ENCODE measurements at regions not wholly inside any gene's neighbourhood (a gene's known extent, or its start where the extent isn't known, plus 50 kb on each side); places are given as distances from the start of the nearest gene placed in this dataset.

DNA sequence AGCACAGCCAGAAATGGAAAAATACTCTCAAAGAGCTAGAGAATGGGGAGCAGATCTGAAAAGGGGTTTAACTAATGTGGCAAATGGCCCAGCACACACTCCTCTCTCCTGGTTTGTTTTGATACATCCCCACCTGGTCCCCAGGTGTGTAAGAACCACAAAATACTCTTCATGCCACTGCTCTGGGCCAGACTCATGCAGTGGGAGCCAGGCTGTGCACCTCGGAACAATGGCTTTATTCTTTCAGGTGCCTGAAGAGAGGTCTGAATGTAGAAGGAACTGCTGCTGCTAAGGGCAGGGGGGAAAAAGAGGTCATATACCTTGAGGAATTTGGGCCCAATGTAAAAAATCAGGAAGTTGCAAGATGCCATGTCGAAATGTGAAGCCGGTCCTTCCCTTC lies 123.9 kb upstream of the ADAMTSL1 start:
- no peak for DNase-seq (ENCODE audit: low read depth)
- in situ Hi-C loops (cut with HindIII; ENCODE audit: low sequenced_read_pairs): no loop called here
- H3K4me3 ChIP-seq (ENCODE audit: low read depth, low read length): no peak overlapping the region
- TF ChIP-seq, protein P1, sequence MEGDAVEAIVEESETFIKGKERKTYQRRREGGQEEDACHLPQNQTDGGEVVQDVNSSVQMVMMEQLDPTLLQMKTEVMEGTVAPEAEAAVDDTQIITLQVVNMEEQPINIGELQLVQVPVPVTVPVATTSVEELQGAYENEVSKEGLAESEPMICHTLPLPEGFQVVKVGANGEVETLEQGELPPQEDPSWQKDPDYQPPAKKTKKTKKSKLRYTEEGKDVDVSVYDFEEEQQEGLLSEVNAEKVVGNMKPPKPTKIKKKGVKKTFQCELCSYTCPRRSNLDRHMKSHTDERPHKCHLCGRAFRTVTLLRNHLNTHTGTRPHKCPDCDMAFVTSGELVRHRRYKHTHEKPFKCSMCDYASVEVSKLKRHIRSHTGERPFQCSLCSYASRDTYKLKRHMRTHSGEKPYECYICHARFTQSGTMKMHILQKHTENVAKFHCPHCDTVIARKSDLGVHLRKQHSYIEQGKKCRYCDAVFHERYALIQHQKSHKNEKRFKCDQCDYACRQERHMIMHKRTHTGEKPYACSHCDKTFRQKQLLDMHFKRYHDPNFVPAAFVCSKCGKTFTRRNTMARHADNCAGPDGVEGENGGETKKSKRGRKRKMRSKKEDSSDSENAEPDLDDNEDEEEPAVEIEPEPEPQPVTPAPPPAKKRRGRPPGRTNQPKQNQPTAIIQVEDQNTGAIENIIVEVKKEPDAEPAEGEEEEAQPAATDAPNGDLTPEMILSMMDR (IDR thresholded peaks at IDR 0.05; ENCODE audit: low read depth, low read length, missing control alignments): no peak

DNA sequence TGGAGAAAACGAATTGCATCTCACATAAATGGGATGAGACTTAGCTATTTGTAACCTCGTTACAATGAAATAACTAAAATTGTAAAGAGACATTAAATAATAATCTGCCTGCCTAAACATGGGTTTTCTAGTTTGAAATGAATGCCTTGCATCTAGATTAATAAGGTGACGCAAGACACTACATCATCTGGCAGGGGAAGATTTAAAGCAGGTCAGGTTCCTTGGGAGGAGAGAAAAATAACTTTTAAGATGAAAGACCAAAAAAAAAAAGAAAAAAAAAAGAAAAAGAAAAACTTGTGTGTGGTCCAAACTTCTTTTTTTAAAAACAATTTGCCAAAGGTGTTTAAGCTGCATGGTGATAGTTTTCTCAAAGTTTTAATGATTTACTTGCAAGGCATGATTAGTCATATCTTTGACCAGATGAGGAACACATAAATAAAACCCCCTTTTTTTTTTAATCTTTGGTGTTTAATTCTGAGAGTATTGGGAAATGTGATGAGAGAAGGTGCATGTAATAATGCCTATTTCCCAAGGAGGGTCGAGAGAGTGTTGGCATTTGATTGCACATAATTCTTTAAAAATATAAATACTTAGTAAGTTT lies 122.9 kb upstream of the ADAMTSL1 start:
- DNase-seq (ENCODE audit: low read depth): no peak
- H3K4me3 ChIP-seq (ENCODE audit: low read depth, low read length): no peak overlapping the region
- in situ Hi-C loops (cut with HindIII; ENCODE audit: low sequenced_read_pairs): no loop called here
- TF ChIP-seq, protein P1 (IDR thresholded peaks at IDR 0.05; ENCODE audit: low read depth, low read length, missing control alignments): no peak

DNA sequence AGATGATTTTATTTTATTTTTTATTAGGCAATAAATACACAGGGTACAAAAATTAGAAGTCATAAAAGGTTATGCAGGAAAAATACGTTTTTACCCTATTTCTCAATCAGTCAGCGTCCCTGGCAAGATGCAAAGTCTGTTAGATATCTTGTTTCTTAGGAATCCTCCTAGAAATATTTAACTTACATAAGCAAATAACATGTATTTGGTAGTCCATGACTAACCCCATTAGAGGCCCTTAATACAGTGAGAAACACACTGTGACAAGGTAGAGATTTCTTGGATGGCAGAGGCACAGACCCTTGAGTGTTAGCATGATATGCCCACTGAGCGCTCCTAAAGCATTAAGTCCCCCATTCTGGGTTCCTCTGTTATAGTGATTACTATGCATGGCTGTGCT lies 121.2 kb upstream of the ADAMTSL1 start:
- no peak overlapping the region for H3K4me3 ChIP-seq (ENCODE audit: low read depth, low read length)
- TF ChIP-seq, protein P1 (IDR thresholded peaks at IDR 0.05; ENCODE audit: low read depth, low read length, missing control alignments): no peak
- in situ Hi-C loops (cut with HindIII; ENCODE audit: low sequenced_read_pairs): no loop called here
- no peak for DNase-seq (ENCODE audit: low read depth)

DNA sequence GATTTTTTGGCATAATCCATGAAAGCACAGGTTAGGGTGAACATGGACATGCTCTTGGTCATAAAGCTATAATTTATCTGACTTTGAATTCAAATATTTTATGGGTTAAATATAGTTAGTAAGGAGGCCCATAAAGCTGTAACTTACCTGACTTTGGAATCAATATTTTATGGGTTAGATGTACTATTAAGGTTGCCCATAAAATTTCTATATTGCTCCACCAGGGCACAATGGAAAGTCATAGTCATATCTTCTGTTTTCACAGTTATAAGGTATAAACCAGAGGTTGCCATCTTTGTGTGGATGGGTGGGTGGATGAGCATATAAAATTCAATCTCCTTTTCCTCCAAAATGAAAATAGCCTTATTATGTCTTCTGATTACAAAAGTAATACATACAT lies 120.5 kb upstream of the ADAMTSL1 start:
- TF ChIP-seq, protein P1 (IDR thresholded peaks at IDR 0.05; ENCODE audit: low read depth, low read length, missing control alignments): no peak
- in situ Hi-C loops (cut with HindIII; ENCODE audit: low sequenced_read_pairs): no loop called here
- H3K4me3 ChIP-seq (ENCODE audit: low read depth, low read length): no peak overlapping the region
- DNase-seq (ENCODE audit: low read depth): no peak

DNA sequence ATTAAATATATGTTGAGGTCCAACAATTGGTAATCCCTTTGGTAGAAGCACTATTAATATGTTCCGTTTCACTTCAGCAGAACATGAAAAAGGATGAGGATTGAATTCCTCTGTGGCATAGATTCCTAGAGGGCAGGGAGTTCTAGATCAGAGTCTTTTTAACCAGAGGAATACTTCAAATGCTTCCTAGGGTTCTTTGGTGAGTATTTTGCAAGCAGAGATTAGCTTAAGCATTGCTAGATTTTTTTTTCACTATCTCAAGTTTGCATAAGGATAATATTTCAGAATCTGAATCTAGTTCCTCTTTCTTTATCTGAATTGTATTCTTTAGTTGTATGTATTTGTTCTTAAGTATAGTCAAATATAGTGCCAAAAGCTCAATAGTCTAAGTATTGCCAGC lies 116.6 kb upstream of the ADAMTSL1 start:
- TF ChIP-seq, protein P1 (IDR thresholded peaks at IDR 0.05; ENCODE audit: low read depth, low read length, missing control alignments): no peak
- no peak overlapping the region for H3K4me3 ChIP-seq (ENCODE audit: low read depth, low read length)
- in situ Hi-C loops (cut with HindIII; ENCODE audit: low sequenced_read_pairs): no loop called here
- no peak for DNase-seq (ENCODE audit: low read depth)

DNA sequence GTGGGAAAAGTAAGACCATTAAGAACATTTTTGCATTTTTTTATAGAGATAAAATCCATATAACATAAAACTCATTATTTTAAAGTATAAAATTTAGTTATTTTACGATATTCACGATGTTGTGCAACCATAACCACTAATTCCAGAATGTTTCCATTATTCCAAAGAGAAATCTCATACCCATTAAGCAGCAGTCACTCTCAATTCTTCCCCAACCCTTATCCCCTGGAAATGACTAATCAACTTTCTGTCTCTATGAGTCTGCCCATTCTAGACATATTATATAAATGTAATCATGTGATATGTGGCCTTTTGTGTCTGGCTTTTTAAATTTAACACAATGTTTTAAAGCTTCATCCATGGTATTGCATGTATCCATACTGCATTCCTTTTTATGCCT lies 115.6 kb upstream of the ADAMTSL1 start:
- in situ Hi-C loops (cut with HindIII; ENCODE audit: low sequenced_read_pairs): no loop called here
- H3K4me3 ChIP-seq (ENCODE audit: low read depth, low read length): no peak overlapping the region
- no peak for DNase-seq (ENCODE audit: low read depth)
- TF ChIP-seq, protein P1 (IDR thresholded peaks at IDR 0.05; ENCODE audit: low read depth, low read length, missing control alignments): no peak
